Psoas muscle (tissue), 7 donors: ENCODE measurements at regions not wholly inside any gene's neighbourhood (a gene's known extent, or its start where the extent isn't known, plus 50 kb on each side); places are given as distances from the start of the nearest gene placed in this dataset.

ENCODE experiments used
- ATAC-seq, 4 donors: fragments of 200-7000 bp; cut with Tn5 transposase; one replicate each; pipeline ENCODE4 v1.9.1; 2020; ENCODE audit warnings: moderate library complexity in 3 of 4, mild to moderate bottlenecking in 2 of 4
- DNase-seq, 2 donors: peaks; one replicate each; pipeline ENCODE4 v3.0.0-alpha.2; 2020
- H3K27ac ChIP-seq: fragments of 200-600 bp; one replicate; pipeline ENCODE4 v1.8.0; 2022
- H3K27me3 ChIP-seq, 3 donors: fragments of 200-600 bp in 1 of 3; one replicate each; pipeline versions ENCODE4 v1.6.1 to v1.8.0; 2013 to 2022; ENCODE audit warnings: low read length in 2 of 3, mild to moderate bottlenecking in 2 of 3, moderate library complexity in 1 of 3; ENCODE audit not compliant: insufficient read depth in 3 of 3
- H3K36me3 ChIP-seq, 2 donors: fragments of 200-600 bp in 1 of 2; one replicate each; pipeline versions ENCODE4 v1.6.1 to v1.8.0; 2013 to 2022; ENCODE audit warnings: low read depth in 1 of 2, mild to moderate bottlenecking in 1 of 2, moderate library complexity in 1 of 2; ENCODE audit not compliant: insufficient read depth in 1 of 2
- H3K4me1 ChIP-seq: fragments of 200-600 bp; one replicate; pipeline ENCODE4 v1.8.0; 2022
- H3K4me3 ChIP-seq: fragments of 200-600 bp; one replicate; pipeline ENCODE4 v1.8.0; 2022; ENCODE audit warnings: mild to moderate bottlenecking
- H3K9me3 ChIP-seq: fragments of 200-600 bp; one replicate; pipeline ENCODE4 v1.8.0; 2022
- WGBS, 3 donors: extraction: QIAGEN DNeasy Blood & Tissue Kit; methylation state at CpG; one replicate each; pipeline versions ENCODE4 v1.1.6 to v1.1.7; 2013; 5-methylcytosine and 5-hydroxymethylcytosine counted together
- intact Hi-C, 2 donors: fragments of 100-400 bp; cut with DNase I; formaldehyde crosslinking; loops; one replicate each; pipeline versions ENCODE4 v1.11.0 to v1.14.2; 2022
- TF ChIP-seq, protein P1 (sequence below): fragments of 200-600 bp; IDR thresholded peaks from one replicate; pipeline ENCODE4 v1.8.0; 2022; ENCODE audit warnings: antibody characterized with exemption
- donor health status: healthy with polysubstance abuse.
- donor health status: DM: no; HTN: no; CAD: no; lungs with moderate emphysema.
- donor health status: Bipolar disorder and iron deficiency.
- donor health status: healthy.
- donor health status: DM: yes; HTN: yes; CAD: no.
- donor health status: DM: no; HTN: no; CAD: no.
- donor health status: DM: yes; HTN: yes; CAD: no.

DNA sequence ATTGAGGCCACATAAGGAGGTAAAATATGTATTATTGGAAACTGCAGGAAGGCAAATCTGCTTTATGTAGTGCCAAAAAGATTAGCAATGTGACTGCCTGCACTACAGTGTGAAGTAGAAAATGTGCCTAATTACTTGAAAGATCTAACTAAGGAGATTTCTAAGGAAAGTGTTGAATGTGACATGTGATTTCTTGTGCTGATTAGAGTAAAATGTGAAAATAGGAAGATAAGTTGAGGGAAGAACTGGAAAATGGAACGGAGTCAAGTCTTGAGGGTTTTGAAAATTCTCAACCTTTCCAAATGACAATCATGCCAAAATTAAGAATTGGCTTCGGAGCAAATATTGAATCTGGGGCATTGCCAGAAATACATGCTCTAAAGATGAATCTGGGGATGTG, 209.5 kb upstream of the SPOCK3 start:
- no peak overlapping the region for H3K27ac ChIP-seq
- no peaks in the 10 kb centered on the region for H3K9me3 ChIP-seq
- DNase-seq: no peak
- no peaks in the 10 kb centered on the region for H3K27me3 ChIP-seq
- ATAC-seq: no peak
- 65 to 71% (median 67%) methylated on average over 2 of the region's 2 CpGs for WGBS, 3 donors
- no peaks in the 10 kb centered on the region for H3K36me3 ChIP-seq
- TF ChIP-seq, protein P1, sequence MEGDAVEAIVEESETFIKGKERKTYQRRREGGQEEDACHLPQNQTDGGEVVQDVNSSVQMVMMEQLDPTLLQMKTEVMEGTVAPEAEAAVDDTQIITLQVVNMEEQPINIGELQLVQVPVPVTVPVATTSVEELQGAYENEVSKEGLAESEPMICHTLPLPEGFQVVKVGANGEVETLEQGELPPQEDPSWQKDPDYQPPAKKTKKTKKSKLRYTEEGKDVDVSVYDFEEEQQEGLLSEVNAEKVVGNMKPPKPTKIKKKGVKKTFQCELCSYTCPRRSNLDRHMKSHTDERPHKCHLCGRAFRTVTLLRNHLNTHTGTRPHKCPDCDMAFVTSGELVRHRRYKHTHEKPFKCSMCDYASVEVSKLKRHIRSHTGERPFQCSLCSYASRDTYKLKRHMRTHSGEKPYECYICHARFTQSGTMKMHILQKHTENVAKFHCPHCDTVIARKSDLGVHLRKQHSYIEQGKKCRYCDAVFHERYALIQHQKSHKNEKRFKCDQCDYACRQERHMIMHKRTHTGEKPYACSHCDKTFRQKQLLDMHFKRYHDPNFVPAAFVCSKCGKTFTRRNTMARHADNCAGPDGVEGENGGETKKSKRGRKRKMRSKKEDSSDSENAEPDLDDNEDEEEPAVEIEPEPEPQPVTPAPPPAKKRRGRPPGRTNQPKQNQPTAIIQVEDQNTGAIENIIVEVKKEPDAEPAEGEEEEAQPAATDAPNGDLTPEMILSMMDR: no peak
- H3K4me1 ChIP-seq: no peaks in the 10 kb centered on the region
- no peak overlapping the region for H3K4me3 ChIP-seq
- intact Hi-C loops: no loop called here

- Histone ChIP-seq H3K4me1 (no peaks in the 10 kb centered on the region), H3K27ac (no peak overlapping the region), H3K4me3 (no peak overlapping the region), H3K36me3 (no peaks in the 10 kb centered on the region), H3K9me3 (no peaks in the 10 kb centered on the region), H3K27me3 (no peaks in the 10 kb centered on the region)
- DNase-seq (no peak), ATAC-seq (no peak)
- intact Hi-C loops: no loop called here
- TF ChIP-seq, protein P1: no peak
- WGBS, 3 donors: 67 to 79% (median 72%) methylated on average over 3 of the region's 3 CpGs
Observed at GRCh38 chr4:167452922-167453430, 218.7 kb upstream of the SPOCK3 start.

- Histone ChIP-seq H3K9me3 (no peaks in the 10 kb centered on the region), H3K4me3 (no peak overlapping the region), H3K27ac (no peak overlapping the region), H3K27me3 (no peaks in the 10 kb centered on the region), H3K36me3 (no peaks in the 10 kb centered on the region), H3K4me1 (no peaks in the 10 kb centered on the region)
- ATAC-seq: no peak
- intact Hi-C loops: no loop called here
- WGBS, 3 donors: 74 to 81% (median 81%) methylated on average over 9 of the region's 9 CpGs
- DNase-seq: no peak
- TF ChIP-seq, protein P1: no peak
Observed at GRCh38 chr4:167456619-167457018, 222.3 kb upstream of the SPOCK3 start.

DNA sequence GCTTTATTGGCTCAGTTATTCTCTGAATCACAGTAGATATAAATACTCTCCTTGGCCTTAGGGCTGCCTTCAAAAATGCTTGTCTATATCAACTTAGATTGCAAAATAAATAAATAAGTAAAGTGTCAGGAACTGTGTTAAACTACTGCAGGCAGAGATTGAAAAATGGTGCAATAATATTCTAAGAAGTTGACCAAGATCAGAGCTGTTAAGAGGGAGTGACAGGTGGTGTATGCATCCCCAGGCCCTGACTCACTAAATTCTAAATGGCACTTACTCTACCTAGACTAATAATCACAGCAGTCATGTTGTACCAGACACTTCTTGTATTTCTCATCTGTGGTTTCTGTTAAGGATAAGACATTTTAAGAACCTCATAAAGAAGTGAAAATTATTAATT, 235.1 kb upstream of the SPOCK3 start:
- no peaks in the 10 kb centered on the region for H3K4me1 ChIP-seq
- no peak overlapping the region for H3K4me3 ChIP-seq
- no peaks in the 10 kb centered on the region for H3K9me3 ChIP-seq
- no peaks in the 10 kb centered on the region for H3K27me3 ChIP-seq
- ATAC-seq (no peak), DNase-seq (no peak)
- no peaks in the 10 kb centered on the region for H3K36me3 ChIP-seq
- intact Hi-C loops: no loop called here
- TF ChIP-seq, protein P1: no peak
- H3K27ac ChIP-seq: no peak overlapping the region

DNA sequence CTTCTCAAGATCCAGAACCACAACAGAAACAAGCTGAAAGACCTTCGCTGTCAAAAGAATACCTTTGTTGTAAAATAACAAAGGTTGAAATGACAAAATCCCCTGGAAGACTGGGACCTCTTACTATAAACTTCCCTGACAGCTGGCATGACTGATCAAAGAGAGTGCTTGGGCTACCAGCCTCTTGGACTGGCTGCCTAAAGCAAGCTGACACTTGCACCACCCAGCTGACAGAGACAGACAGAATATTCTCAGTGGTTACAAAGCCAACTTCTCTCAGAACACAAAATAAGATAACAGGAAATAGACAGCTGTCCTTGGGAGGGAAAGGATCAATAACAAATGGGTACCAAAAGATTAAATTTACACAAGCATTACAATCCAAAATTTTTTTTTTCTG, 241.7 kb upstream of the SPOCK3 start:
- WGBS, 3 donors: 84 to 91% (median 89%) methylated on average over 1 of the region's 1 CpG
- TF ChIP-seq, protein P1: no peak
- no peak for DNase-seq

More for the DNA sequence above, 241.7 kb upstream of the SPOCK3 start:
- intact Hi-C loops: no loop called here
- Histone ChIP-seq H3K9me3 (no peaks in the 10 kb centered on the region), H3K27ac (no peak overlapping the region), H3K36me3 (no peaks in the 10 kb centered on the region), H3K4me1 (no peaks in the 10 kb centered on the region), H3K27me3 (no peaks in the 10 kb centered on the region), H3K4me3 (no peak overlapping the region)
- ATAC-seq: no peak
